NT2/D1 (cell line): ENCODE measurements at regions not wholly inside any gene's neighbourhood (a gene's known extent, or its start where the extent isn't known, plus 50 kb on each side); places are given as distances from the start of the nearest gene placed in this dataset.

Experiments
- SUZ12 ChIP-seq: IDR thresholded peaks from 2 replicates; pipeline ENCODE4 v1.6.1; 2011; ENCODE audit not compliant: insufficient read length, insufficient read depth; ENCODE audit errors: extremely low read depth
- YY1 ChIP-seq: IDR thresholded peaks from 2 replicates; pipeline ENCODE4 v1.6.1; 2011; ENCODE audit not compliant: insufficient read length, insufficient read depth
- ZNF274 ChIP-seq: IDR thresholded peaks from 2 replicates; pipeline ENCODE4 v1.6.1; 2011; ENCODE audit warnings: mild to moderate bottlenecking, low read depth, low read length

DNA sequence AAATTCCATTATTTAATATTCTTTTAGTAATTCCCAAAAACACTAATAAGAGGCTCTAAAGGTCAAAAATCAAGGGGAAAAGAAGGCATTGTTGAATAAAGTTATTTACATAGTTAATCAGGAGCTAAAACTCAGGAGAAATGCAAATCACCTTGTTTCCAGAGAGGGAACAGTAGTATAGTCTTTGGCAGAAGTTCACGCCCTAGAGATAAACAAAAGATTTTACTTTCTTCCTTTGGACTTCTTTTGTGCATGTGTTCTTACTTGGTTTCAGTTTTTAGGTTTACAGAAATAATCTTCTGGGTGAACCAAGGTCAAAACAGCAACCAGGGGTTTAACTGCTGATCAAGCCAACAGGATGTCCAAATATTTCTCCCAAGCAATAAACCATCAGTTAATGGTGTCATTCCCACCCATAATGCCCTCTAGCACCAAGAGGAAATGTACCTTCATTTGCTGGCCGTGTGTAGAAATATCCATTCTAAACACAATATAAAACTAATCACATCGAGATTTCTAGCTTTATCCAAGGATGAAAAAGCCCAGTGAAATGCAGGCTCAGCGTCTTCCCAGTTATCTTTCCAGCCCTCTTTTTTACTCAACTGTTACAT lies 518.8 kb upstream of the SOX9 start:
- TF ChIP-seq SUZ12 (no peak), YY1 (no peak), ZNF274 (no peak)
